K562 (cell line): ENCODE measurements at regions not wholly inside any gene's neighbourhood (a gene's known extent, or its start where the extent isn't known, plus 50 kb on each side); places are given as distances from the start of the nearest gene placed in this dataset.

ENCODE experiments used
- ATF7 ChIP-seq: fragments of 450-650 bp; IDR thresholded peaks from 2 replicates; pipeline ENCODE4 v1.7.1; 2014; ENCODE audit warnings: mild to moderate bottlenecking, moderate library complexity
- CCAR2 ChIP-seq: fragments of 200-400 bp; formaldehyde crosslinking; IDR thresholded peaks from 2 replicates; pipeline ENCODE4 v1.6.1; 2017; ENCODE audit warnings: mild to moderate bottlenecking, low read depth, low read length
- CCNT2 ChIP-seq: IDR thresholded peaks from 2 replicates; pipeline ENCODE4 v1.6.1; 2011; ENCODE audit warnings: borderline replicate concordance, low read depth, mild to moderate bottlenecking, moderate library complexity, mixed read lengths, low read length; ENCODE audit not compliant: insufficient read length; ENCODE audit errors: extremely low read depth
- CTBP1 ChIP-seq: fragments of 450-650 bp; IDR thresholded peaks from 2 replicates; pipeline ENCODE4 v1.6.1; 2016; ENCODE audit warnings: borderline replicate concordance
- EP400 ChIP-seq: fragments of 450-650 bp; IDR thresholded peaks from 2 replicates; pipeline ENCODE4 v1.6.1; 2017; ENCODE audit warnings: antibody characterized with exemption, mild to moderate bottlenecking, moderate library complexity
- GABPB2 ChIP-seq: fragments of 250-450 bp; sonication (Bioruptor Pico); conservative IDR thresholded peaks from 2 replicates; pipeline ENCODE4 v1.5.1; 2021; ENCODE audit warnings: mild to moderate bottlenecking
- GTF2B ChIP-seq: IDR thresholded peaks from 2 replicates; pipeline ENCODE4 v1.6.1; 2011; ENCODE audit not compliant: insufficient read length; ENCODE audit errors: extremely low read depth
- HBP1 ChIP-seq: fragments of 450-650 bp; formaldehyde crosslinking; IDR thresholded peaks from 2 replicates; pipeline ENCODE4 v1.4.0; 2022; ENCODE audit warnings: missing genetic modification characterization
- NCOA1 ChIP-seq: fragments of 450-650 bp; IDR thresholded peaks from 2 replicates; pipeline ENCODE4 v1.6.1; 2016; ENCODE audit warnings: low read depth
- PBX2 ChIP-seq, 2 experiments: IDR thresholded peaks in 1 of 2; conservative IDR thresholded peaks in 1 of 2; 2 replicates each; pipeline ENCODE4 v1.6.1; 2016; ENCODE audit warnings: low read depth in 2 of 2, mild to moderate bottlenecking in 1 of 2, missing compliant biosample characterization in 1 of 2, missing genetic modification characterization in 1 of 2, moderate library complexity in 1 of 2
- RCOR1 ChIP-seq, 2 experiments: IDR thresholded peaks; 2 replicates each; pipeline ENCODE4 v1.6.1; 2012; ENCODE audit warnings: low read depth in 2 of 2, low read length in 2 of 2, borderline replicate concordance in 1 of 2, improper control_type of control experiment in 1 of 2
- SMARCA4 ChIP-seq: fragments of 450-650 bp; IDR thresholded peaks from 2 replicates; pipeline ENCODE4 v1.6.1; 2016
- TEAD4 ChIP-seq, 2 experiments: sonication (generic) in 1 of 2; formaldehyde crosslinking in 1 of 2; IDR thresholded peaks; 2 replicates each; pipeline versions ENCODE4 v1.6.1 to v1.8.0; 2012 to 2022; ENCODE audit warnings: borderline replicate concordance in 1 of 2, inconsistent platforms in 1 of 2, low read length in 1 of 2, mild to moderate bottlenecking in 1 of 2, missing genetic modification reagents in 1 of 2
- TFE3 ChIP-seq: fragments of 450-650 bp; formaldehyde crosslinking; IDR thresholded peaks from 2 replicates; pipeline ENCODE4 v1.4.0; 2020; ENCODE audit warnings: mild to moderate bottlenecking, mixed read lengths
- XRCC4 ChIP-seq: IDR thresholded peaks from one replicate; pipeline ENCODE4 v1.6.1; 2011; ENCODE audit not compliant: insufficient read depth, insufficient read length; ENCODE audit errors: extremely low read depth
- ZBTB17 ChIP-seq: fragments of 450-650 bp; formaldehyde crosslinking; IDR thresholded peaks from 2 replicates; pipeline ENCODE4 v1.4.0; 2020; ENCODE audit warnings: mild to moderate bottlenecking
- ZBTB43 ChIP-seq: sonication (generic); formaldehyde crosslinking; IDR thresholded peaks from 2 replicates; pipeline ENCODE4 v1.8.0; 2023; ENCODE audit warnings: mild to moderate bottlenecking, missing genetic modification reagents
- ZFP36 ChIP-seq: fragments of 150-350 bp; IDR thresholded peaks from 2 replicates; pipeline ENCODE4 v1.6.1; 2018; ENCODE audit warnings: low read length, low read depth; ENCODE audit not compliant: partially characterized antibody
- ZKSCAN1 ChIP-seq: fragments of 150-350 bp; IDR thresholded peaks from 2 replicates; pipeline ENCODE4 v1.6.1; 2016; ENCODE audit warnings: low read depth, low read length
- ZNF561 ChIP-seq: fragments of 450-650 bp; formaldehyde crosslinking; conservative IDR thresholded peaks from 2 replicates; pipeline ENCODE4 v1.4.0; 2020; ENCODE audit warnings: mild to moderate bottlenecking, moderate library complexity
- ZNF57 ChIP-seq: fragments of 450-650 bp; formaldehyde crosslinking; IDR thresholded peaks from 2 replicates; pipeline ENCODE4 v1.4.0; 2020; ENCODE audit warnings: mild to moderate bottlenecking, moderate library complexity
- ZNF695 ChIP-seq: fragments of 450-650 bp; formaldehyde crosslinking; IDR thresholded peaks from 2 replicates; pipeline ENCODE4 v1.4.0; 2020; ENCODE audit warnings: mild to moderate bottlenecking, moderate library complexity

GRCh38 chr2:43054367-43054766 is 172.0 kb downstream of the ZFP36L2 start (continued):
- TF ChIP-seq ZNF561 (no peak), NCOA1 (no peak), CCAR2 (no peak), RCOR1 (IDR thresholded peaks at IDR 0.05; ENCODE audit: borderline replicate concordance in 1 of 2, low read depth in 2 of 2, low read length in 2 of 2) (peak in 1 of 2 experiments; percentile 8; a peak in 1 of 4 replicates), XRCC4 (no peak), CTBP1 (peak; percentile 23; the same call in 1 of the 2 replicates), GTF2B (no peak), EP400 (no peak), SMARCA4 (no peak), ZBTB43 (CRISPR knock-in tag) (no peak), GABPB2 (no peak), ZFP36 (peak; percentile 25), ZKSCAN1 (no peak), CCNT2 (no peak), ZNF695 (CRISPR knock-in tag) (no peak), PBX2 (CRISPR knock-in tag; IDR thresholded peaks at IDR 0.05; ENCODE audit: low read depth) (no peak), PBX2 (tag; conservative IDR thresholded peaks at IDR 0.05; ENCODE audit: low read depth) (no peak), ATF7 (0 out of 2 replicates have a peak, but pooled peaks have one; percentile 14), TFE3 (CRISPR knock-in tag) (no peak), HBP1 (CRISPR knock-in tag) (no peak), TEAD4 (IDR thresholded peaks at IDR 0.05; ENCODE audit: low read length) (no peak), TEAD4 (CRISPR knock-in tag; IDR thresholded peaks at IDR 0.05; ENCODE audit: borderline replicate concordance) (no peak), ZBTB17 (no peak), ZNF57 (CRISPR knock-in tag) (no peak)
